Heart left ventricle (tissue), 16 donors: ENCODE measurements at regions not wholly inside any gene's neighbourhood (a gene's known extent, or its start where the extent isn't known, plus 50 kb on each side); places are given as distances from the start of the nearest gene placed in this dataset.

Experiments used
- ATAC-seq, 4 donors: fragments of 200-7000 bp; cut with Tn5 transposase; one replicate each; pipeline ENCODE4 v1.9.1; 2020 to 2022; ENCODE audit warnings: moderate library complexity in 4 of 4, mild to moderate bottlenecking in 3 of 4, moderate number of reproducible peaks in 1 of 4
- DNase-seq, 5 donors: peaks; one replicate each; pipeline ENCODE4 v3.0.0-alpha.2; 2020
- H3K27ac ChIP-seq, 12 donors: fragments of 200-600 bp; sonication (generic) in 4 of 12; one replicate each; pipeline versions ENCODE4 v1.5.0 to v1.8.0; 2016 to 2022; ENCODE audit warnings: mild to moderate bottlenecking in 2 of 12
- H3K27me3 ChIP-seq, 9 donors: fragments of 200-600 bp; sonication (generic) in 2 of 9; one replicate each; pipeline versions ENCODE4 v1.5.1 to v1.8.0; 2016 to 2022; ENCODE audit warnings: mild to moderate bottlenecking in 3 of 9
- H3K36me3 ChIP-seq, 9 donors: fragments of 200-600 bp; sonication (generic) in 2 of 9; one replicate each; pipeline versions ENCODE4 v1.5.0 to v1.8.0; 2018 to 2022; ENCODE audit warnings: mild to moderate bottlenecking in 2 of 9
- H3K4me1 ChIP-seq, 12 donors: fragments of 200-600 bp; sonication (generic) in 4 of 12; one replicate each; pipeline versions ENCODE4 v1.5.0 to v1.8.0; 2016 to 2022; ENCODE audit warnings: mild to moderate bottlenecking in 3 of 12
- H3K4me3 ChIP-seq, 12 donors: fragments of 200-600 bp; sonication (generic) in 4 of 12; one replicate each; pipeline versions ENCODE4 v1.5.0 to v1.8.0; 2017 to 2022; ENCODE audit warnings: mild to moderate bottlenecking in 9 of 12, moderate library complexity in 4 of 12
- H3K9me3 ChIP-seq, 12 donors: fragments of 200-600 bp; sonication (generic) in 4 of 12; one replicate each; pipeline versions ENCODE4 v1.5.0 to v1.8.0; 2016 to 2022; ENCODE audit warnings: mild to moderate bottlenecking in 1 of 12
- POLR2A ChIP-seq, 2 donors: fragments of 450-650 bp; IDR thresholded peaks; one replicate each; pipeline ENCODE4 v1.6.1; 2017; ENCODE audit warnings: antibody characterized with exemption in 2 of 2, mild to moderate bottlenecking in 2 of 2, moderate library complexity in 2 of 2
- WGBS, 4 donors: extraction: QIAGEN DNeasy Blood & Tissue Kit in 2 of 4; methylation state at CpG; one replicate each; pipeline versions ENCODE4 v1.1.5 to v1.1.7; 2013 to 2018; 5-methylcytosine and 5-hydroxymethylcytosine counted together
- intact Hi-C, 10 donors: fragments of 100-400 bp; cut with DNase I; formaldehyde crosslinking; loops; one replicate each; pipeline versions ENCODE4 v1.11.1 to v1.14.2; 2022
- TF ChIP-seq, protein P1 (sequence below), 12 donors: fragments of 200-600 bp; sonication (generic) in 4 of 12; IDR thresholded peaks; one replicate each; pipeline versions ENCODE4 v1.5.0 to v1.8.0; 2018 to 2022; ENCODE audit warnings: antibody characterized with exemption in 12 of 12, mild to moderate bottlenecking in 5 of 12
- donor health status: ischemic (EF 13 %, LVEDD 7.1; RV severe dilation, severe dysfunction).
- donor health status: healthy with polysubstance abuse.
- donor health status: DM: no; HTN: yes; CAD: no.
- donor health status: DM: no; HTN: no; CAD: no.
- donor health status: ischemic (EF 25% LVEDD 6.9; RV normal size, moderate dysfunction).
- donor health status: ischemic (EF 25% LVEDD 5.7; RV mildly dilated, moderate dysfunction).
- donor health status: healthy.
- donor health status: DM: yes; HTN: yes; CAD: no.
- donor health status: ischemic (EF 35%, LVEDD 5.7; RV mildly dilated, moderate dysfunction).
- donor health status: nonischemic (EF 11% LVEDD 7.7; RV severe dilation, severe dysfunction).
- donor health status: DM: yes; HTN: yes; CAD: no.
- donor health status: PGD.
- donor health status: ischemic (EF 29% LVEDD 5.4; RV normal size, mild dysfunction).
- donor health status: nonischemic (EF 23%, LVEDD 6.1; RV moderate dilation, normal function).

DNA sequence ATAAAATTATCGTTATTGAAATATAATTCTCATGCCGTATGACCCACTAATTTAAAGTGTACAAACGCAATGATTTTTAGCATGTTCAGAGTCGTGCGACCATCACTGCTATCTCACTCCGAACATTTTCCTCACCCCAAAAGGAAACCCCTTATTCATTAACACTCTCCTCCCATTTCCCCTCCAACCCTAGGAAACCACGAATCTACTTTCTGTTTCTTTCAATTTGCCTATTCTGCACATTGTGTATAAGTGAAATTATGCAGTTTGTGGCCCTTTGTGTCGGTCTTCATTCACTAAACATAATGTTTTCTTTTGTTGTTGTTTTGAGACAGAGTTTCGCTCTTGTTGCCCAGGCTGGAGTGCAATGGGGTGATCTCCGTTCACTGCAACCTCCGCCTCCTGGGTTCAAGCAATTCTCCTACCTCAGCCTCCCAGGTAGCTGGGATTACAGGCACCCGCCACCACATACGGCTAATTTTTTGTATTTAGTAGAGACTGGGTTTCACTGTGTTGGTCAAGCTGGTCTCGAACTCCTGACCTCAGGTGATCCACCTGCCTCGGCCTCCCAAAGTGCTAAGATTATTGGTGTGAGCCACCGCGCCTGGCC, 99.7 kb upstream of the ZNF217 start:
- 84 to 88% (median 86%) methylated on average over 17 of the region's 17 CpGs for WGBS, 4 donors
- TF ChIP-seq, protein P1, sequence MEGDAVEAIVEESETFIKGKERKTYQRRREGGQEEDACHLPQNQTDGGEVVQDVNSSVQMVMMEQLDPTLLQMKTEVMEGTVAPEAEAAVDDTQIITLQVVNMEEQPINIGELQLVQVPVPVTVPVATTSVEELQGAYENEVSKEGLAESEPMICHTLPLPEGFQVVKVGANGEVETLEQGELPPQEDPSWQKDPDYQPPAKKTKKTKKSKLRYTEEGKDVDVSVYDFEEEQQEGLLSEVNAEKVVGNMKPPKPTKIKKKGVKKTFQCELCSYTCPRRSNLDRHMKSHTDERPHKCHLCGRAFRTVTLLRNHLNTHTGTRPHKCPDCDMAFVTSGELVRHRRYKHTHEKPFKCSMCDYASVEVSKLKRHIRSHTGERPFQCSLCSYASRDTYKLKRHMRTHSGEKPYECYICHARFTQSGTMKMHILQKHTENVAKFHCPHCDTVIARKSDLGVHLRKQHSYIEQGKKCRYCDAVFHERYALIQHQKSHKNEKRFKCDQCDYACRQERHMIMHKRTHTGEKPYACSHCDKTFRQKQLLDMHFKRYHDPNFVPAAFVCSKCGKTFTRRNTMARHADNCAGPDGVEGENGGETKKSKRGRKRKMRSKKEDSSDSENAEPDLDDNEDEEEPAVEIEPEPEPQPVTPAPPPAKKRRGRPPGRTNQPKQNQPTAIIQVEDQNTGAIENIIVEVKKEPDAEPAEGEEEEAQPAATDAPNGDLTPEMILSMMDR (IDR thresholded peaks at IDR 0.05): no peak
- no peak for TF ChIP-seq POLR2A (IDR thresholded peaks at IDR 0.05)
- Histone ChIP-seq H3K4me3 (peak overlapping the region in 1 of 12 donors; percentile 28), H3K4me1 (peaks cover 0 to 20% (median 0%) of the 10 kb centered on the region in 12 donors), H3K36me3 (no peaks in the 10 kb centered on the region), H3K27me3 (no peaks in the 10 kb centered on the region), H3K9me3 (no peaks in the 10 kb centered on the region), H3K27ac (peak overlapping the region in 2 of 12 donors; percentile 32 to 53)
- DNase-seq: no peak
- intact Hi-C loops: no loop called here
- no peak for ATAC-seq

DNA sequence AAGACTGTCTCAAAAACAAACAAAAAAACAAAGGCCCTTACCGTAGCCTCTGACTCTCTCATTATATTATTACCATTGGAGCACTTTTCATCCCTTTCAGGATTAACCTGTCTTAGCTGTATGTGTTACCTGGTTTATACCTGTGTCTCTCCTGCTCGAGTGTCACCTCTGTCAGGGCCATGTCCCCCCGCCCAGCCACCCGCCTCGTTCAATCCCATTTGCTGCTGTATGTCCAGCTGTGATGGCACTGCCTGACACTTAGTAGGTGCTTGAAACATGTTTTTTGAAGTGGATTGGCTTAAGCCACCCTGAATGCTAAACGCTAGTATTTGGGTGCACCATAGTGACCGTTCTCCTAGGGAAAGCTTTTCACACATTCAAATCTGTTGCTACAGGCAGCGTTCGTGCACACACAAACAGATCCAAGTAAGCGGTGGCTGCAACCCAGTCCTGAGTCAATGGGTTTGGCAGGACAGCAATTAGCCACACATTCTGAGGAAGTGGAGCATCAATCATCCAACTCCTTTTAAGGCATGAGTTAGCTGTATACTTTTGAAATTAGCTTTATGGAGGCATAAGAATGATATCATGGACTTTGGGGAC, 98.9 kb upstream of the ZNF217 start:
- DNase-seq: peak in 3 of 5 donors; percentile 24 to 48 (median 46)
- Histone ChIP-seq H3K9me3 (no peaks in the 10 kb centered on the region), H3K36me3 (no peaks in the 10 kb centered on the region), H3K4me3 (peak overlapping the region in 1 of 12 donors; percentile 28), H3K27me3 (no peaks in the 10 kb centered on the region), H3K27ac (peak overlapping the region in 2 of 12 donors; percentile 32 to 53), H3K4me1 (peaks cover 0 to 15% (median 0%) of the 10 kb centered on the region in 12 donors)
- 58 to 68% (median 66%) methylated on average over 10 of the region's 10 CpGs for WGBS, 4 donors
- peak in 3 of 4 donors; percentile 63 to 70 (median 69) for ATAC-seq
- intact Hi-C loops: no loop called here
- TF ChIP-seq, protein P1 (IDR thresholded peaks at IDR 0.05): no peak
- no peak for TF ChIP-seq POLR2A (IDR thresholded peaks at IDR 0.05)

DNA sequence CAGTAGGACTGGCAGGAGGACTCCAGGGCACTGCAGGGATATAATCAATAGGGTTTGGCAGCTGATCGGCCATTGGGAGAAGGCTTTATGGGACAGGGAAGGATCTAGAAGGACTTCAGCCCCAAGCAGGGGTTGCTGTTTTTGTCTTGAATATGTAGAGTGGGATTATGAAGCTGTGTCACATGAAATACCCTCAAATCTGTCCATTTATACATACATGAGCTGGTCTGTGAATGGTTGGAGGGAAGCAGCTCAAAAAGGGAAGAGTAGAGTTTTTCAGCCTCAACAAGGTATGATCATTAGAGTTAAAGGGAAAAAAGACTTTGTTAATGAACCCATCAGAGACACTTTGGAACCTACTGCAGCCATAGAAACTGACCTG, 98.2 kb upstream of the ZNF217 start:
- DNase-seq: no peak
- Histone ChIP-seq H3K4me3 (no peak overlapping the region), H3K27me3 (no peaks in the 10 kb centered on the region), H3K27ac (no peak overlapping the region), H3K4me1 (peaks cover 0 to 15% (median 0%) of the 10 kb centered on the region in 12 donors), H3K9me3 (no peaks in the 10 kb centered on the region), H3K36me3 (no peaks in the 10 kb centered on the region)
- 88 to 96% (median 91%) methylated on average over 1 of the region's 1 CpG for WGBS, 4 donors
- no peak for TF ChIP-seq POLR2A (IDR thresholded peaks at IDR 0.05)
- TF ChIP-seq, protein P1 (IDR thresholded peaks at IDR 0.05): no peak
- intact Hi-C loops: no loop called here
- no peak for ATAC-seq

DNA sequence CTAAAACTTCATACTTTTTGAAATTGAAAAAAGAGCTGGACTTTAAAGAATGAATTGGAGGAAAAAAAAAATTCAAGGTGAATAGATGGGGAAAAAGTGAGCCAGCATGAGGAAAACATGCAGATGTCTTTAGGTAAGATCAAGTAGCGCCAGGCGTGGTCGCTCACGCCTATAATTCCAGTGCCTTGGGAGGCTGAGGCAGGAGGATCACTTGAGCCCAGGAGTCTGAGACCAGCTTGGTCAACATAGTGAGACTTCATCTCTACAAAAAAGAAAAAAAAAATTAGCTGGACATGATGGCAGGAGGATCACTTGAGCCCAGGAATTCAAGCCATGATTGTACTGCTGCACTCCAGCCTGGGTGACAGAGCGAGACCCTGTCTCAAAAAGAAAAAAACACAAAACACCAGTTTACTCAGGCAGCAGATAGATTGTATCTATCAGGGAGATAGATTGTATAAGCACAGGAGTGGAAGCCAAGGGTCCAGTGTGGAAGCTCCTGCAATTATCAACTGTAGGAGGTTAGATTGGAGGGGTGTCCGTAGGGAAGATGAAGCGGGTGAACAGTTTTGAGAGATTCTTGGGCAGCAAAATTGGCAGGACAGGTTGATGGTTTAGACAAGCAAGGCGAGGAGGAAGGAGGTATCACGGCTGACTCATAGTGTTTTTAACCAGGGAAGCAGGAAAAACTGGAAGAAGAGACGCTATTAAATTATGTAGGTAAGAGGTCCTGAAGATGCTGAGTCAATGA, 97.6 kb upstream of the ZNF217 start:
- no peak for ATAC-seq
- Histone ChIP-seq H3K4me1 (peaks cover 0 to 15% (median 0%) of the 10 kb centered on the region in 12 donors), H3K27me3 (no peaks in the 10 kb centered on the region), H3K36me3 (no peaks in the 10 kb centered on the region), H3K4me3 (no peak overlapping the region), H3K27ac (no peak overlapping the region), H3K9me3 (no peaks in the 10 kb centered on the region)
- TF ChIP-seq, protein P1 (IDR thresholded peaks at IDR 0.05): no peak
- 89 to 94% (median 92%) methylated on average over 10 of the region's 10 CpGs for WGBS, 4 donors
- intact Hi-C loops: no loop called here
- DNase-seq: no peak
